GM21717 (cell line): ENCODE measurements at regions not wholly inside any gene's neighbourhood (a gene's known extent, or its start where the extent isn't known, plus 50 kb on each side); places are given as distances from the start of the nearest gene placed in this dataset.
"Not testable (repeated sequence)": the region's sequence is repeated elsewhere in the genome, so short reads cannot be mapped to it uniquely, and the experiment has no call there.

ENCODE experiments used
- ATAC-seq: cut with Tn5 transposase; IDR thresholded peaks from one replicate; pipeline ENCODE4 v1.9.1; 2021; ENCODE audit warnings: mild to moderate bottlenecking, moderate library complexity; ENCODE audit not compliant: unreplicated experiment

DNA sequence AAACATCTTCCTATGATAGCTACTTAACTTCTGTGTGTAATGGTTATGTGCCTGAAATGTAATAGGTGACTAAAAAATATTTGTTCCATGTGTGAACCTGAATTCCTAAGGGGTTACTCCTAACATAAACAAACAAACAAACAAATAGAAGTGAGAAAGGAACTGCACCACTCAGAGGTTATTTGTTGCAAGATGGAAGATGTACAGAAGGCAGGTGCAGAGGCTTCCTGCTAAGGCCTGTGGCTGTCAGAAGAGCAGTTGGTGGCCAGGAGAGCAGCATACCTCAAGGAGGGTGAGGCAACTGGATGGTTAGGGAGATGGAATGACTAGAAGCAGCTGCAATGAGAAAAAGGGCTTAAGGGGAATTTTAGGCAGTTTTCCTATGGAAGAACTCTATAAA, 940.6 kb downstream of the TTLL7 start:
- no peak for ATAC-seq

DNA sequence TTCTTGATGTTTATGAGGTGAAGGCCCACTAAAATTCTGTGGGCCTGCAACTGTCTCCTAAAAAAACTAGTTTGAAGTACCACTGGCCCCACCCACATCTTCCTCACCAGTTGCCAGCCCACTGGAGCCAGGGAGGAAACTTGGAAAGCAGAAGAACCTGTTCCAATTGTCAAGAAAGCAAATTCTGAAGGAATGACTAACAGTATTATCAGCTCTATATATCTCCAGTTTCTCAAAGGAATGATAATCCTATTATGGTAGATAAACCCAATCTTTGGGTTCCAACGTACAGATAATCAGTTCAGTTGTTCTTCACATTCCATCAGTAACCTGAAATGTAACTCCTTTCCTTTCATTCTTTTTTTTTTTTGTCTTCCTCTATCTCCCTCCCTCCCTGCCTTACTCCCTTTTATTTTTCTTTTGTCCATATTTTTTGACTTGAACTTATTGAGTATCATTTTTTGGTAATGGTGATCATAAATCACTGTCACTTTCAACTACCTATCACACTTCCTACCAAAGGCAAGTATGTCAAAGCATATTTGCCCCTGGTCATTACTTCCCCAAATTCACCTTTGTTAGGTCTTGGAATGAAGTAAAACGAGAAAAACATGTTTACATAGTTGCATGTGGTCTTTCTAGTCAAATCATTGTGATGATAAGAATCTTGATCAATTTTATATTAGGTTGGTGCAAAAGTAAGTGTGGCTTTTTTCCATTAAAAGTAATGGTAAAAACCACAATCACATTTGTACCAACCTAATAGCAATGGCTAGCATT, 943.4 kb downstream of the TTLL7 start:
- no peak for ATAC-seq

DNA sequence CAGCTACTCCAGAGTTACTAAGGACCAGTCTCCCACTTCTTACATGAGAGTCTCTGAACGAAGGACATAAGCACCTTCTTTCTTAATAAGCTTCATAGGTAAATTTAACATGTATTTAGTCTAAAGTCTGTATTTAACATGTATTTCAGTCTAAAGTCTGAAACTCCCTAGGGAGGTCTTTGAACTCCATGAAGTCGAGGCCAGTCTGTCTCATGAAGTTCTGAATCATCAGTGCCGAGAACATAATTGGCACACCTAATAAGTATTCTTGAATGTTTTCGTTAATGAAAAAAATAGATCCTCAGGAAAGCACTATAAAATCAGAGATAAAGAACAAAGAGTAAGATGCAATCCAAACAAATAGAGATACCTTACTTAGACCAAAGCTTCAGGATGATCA, 945.5 kb downstream of the TTLL7 start:
- no peak for ATAC-seq

DNA sequence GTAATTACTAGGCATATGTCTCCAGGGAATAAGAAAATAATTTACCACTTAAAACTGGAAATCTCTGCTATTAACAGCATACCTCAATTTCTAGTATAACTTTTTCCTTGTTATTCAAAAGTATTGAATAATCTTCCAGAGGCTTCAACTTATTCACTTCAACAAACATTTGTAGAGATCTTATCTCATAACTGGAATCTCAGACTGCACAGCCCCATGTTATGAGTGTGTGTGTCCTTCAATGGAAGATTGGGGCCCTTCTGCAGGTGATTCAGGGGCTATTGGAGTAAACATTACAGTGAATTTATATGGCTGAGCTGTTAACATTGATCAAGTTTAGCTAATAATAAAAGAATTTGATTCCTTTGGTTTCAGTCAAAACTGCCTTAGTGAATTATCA, 946.1 kb downstream of the TTLL7 start:
- no peak for ATAC-seq

DNA sequence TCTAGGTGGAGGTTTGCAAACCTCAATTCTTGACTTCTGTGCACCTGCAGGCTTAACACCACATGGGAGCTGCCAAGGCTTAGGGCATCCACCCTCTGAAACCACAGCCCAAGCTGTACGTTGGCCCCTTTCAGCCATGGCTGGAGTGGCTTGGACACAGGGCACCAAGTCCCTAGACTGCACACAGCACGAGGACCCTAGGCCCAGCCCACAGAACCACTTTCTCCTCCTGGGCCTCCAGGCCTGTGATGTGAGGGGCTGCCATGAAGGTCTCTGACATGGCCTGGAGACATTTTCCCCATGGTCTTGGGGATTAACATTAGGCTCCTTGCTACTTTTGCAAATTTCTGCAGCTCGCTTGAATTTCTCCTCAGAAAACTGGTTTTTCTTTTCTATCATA, 947.9 kb downstream of the TTLL7 start:
- not testable (repeated sequence) for ATAC-seq

DNA sequence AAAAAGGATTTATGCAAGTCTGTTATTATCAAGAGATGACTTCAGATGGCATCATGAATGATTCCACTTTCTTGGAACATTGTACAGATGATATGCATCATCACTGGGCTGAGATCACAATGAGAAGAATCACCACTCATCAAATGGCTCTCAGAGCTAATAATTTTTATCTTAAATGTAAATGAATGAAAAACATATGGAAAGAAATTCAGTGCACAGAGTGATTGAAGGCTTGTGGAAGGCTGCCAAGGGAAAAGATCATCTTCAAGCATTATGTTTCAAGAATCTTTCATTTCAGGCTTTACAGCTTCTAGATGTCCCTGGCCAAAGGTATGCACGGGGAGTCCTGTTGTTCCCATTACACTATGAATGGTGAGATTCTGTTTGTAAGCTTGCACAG, 955.7 kb downstream of the TTLL7 start:
- no peak for ATAC-seq

DNA sequence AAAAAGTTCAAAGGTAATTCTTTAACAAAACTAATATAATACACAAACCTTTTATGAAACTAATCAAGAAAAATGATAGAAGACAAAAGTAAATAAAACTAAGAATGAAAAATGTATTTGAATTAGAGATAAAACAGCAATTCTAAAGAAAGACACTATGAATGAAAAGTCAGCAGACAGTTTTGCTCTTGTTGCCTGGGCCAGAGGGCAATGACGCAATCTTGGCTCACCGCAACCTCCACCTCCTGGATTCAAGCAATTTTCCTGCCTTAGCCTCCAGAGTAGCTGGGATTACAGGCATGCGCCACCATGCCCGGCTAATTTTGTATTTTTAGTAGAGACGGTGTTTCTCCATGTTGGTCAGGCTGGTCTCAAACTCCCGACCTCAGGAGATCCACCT, 959.8 kb downstream of the TTLL7 start:
- not testable (repeated sequence) for ATAC-seq

DNA sequence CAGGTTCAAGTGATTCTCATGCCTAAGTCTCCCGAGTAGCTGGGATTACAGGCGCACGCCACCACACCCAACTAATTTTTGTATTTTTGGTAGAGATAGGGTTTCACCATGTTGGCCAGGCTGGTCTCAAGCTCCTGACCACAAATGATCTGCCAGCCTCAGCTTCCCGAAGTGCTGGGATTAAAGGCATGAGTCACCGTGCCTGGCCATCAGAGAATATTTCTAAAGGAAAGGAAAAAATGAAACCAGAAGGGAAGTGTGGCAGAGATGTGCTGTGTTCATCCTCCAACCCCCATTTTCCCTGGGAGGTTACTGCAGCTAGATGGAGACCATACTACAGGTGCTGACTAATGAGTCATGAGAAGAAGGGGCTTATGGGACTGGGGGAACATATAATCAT, 964.1 kb downstream of the TTLL7 start:
- no peak for ATAC-seq

DNA sequence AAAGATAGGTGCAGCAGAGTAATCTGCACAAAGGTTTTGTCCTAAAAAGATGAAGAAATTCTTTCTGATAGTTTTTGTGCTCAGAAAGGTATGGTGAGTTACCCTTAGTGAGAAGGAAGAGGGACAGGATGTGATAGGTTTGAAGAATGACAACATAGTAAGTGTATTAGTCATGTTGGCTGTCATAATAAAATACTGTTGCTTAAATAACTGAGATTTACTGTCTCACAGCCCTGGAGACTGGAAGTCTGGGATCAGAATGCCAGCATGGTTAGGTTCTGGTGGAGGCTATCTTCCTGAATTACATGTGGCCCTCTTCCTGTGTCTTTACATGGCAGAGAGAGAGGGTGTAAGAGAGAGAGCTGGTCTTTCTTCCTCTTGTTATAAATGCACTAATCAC, 965.2 kb downstream of the TTLL7 start:
- ATAC-seq: no peak

DNA sequence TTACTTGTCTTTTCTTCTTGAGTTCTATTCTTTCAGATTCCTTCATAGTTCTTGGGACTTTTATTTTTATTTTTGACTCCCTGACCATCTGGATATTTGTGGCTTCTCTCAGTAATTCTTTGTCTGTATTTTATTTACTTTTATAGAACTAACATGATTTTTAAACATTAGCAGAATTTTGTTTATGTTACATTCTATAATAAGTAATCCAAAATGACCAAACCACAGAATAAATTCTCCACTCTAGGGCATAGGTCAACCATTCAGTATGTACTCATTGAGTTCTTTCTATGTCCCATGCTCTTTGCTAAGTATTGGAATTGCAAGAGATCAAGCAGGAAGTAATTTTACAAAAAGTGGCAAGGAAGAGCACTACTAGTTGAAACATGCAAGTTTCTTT, 969.0 kb downstream of the TTLL7 start:
- ATAC-seq: no peak

DNA sequence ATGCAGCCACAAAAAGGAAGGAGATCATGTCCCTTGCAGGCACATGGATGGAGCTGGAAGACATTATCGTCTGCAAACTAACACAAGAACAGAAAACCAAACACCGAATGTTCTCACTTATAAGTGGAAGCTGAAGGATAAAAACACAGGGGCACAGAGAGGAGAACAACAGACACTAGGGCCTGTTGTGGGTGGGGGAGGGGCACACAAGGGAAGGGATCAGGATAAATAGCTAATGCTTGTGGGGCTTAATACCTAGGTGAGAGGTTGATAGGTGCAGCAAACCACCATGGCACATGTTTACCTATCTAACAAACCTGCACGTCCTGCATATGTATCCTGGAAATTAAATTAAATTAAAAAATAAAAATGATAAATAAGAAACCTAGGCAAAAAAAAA, 969.9 kb downstream of the TTLL7 start:
- ATAC-seq: no peak

DNA sequence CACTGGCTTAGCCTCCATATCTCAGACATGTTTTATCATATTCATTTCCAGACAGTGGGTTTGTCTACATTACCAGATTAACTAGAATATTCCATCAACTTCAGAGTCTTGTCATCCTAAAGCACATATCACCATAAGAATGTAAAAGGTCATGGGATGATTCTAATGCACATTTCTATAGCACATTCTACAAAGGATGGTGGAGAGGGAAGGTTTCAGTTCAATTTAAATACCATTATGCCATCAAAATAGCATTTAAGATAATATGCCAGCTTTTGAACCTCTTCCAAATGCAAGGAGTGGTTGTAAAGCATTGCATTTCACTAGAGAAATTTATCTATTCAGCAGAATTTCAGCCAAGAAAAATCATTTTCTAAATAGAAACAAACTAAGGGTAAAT, 970.5 kb downstream of the TTLL7 start:
- ATAC-seq: no peak

DNA sequence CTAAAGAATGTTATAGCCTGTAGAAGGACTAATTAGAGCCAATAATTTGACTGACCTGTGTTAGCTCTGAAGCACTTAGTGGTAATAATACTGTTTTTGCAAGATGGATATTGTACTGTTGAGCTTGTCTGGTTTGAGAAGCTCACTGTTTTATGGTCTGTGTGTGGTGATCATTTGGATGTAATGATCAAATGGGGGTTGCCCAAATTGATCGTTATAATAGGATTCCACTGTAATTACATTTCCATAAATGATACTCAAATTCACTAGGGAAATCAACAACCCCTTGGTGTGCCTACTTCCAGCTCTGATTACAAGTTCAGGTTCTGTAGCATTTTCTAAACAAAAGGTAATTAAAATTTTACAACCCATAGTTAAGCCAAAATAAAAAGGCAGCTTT, 971.4 kb downstream of the TTLL7 start:
- no peak for ATAC-seq

DNA sequence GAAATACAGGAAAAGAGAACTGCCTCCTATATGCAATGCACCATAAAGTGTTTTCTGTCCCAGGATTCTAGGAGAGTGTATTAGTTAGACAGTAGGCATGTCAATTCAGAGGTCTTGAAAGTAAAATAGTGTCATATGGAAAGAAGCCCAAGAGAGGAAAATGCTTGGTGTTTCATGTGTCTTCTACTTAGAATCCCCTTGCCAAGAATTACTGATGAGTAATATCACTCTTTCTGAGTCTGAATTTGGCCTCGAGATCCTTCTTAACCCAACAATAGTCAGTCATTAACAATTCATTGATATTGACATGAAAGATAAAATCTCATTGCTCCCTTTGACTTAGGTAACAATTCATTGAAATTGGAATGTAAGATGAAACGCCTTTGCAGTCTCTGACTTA, 972.2 kb downstream of the TTLL7 start:
- no peak for ATAC-seq

DNA sequence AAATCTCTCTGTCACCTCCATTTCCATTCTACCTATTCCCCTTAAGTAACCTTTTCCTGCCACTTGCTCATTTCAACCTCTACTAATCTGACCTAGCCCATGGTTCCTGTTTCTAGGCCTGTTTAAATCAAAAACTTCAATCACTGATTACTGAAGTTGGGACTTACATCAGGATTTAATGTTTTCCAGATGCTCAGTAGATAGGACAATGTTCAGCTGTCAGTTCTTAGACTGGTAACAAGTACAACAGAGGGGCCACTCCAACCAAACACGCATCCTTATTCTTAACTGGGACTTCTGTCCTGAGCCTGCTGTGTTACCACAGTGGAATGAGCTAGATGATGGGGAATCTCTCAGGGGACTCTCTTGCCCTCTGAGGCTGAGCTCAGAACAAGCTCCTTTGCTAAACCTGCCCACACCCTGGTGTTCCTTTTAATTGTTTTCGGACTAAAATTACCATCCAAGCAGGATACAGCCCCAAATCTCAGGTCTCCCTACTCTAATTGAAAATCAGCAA, 974.6 kb downstream of the TTLL7 start:
- ATAC-seq: no peak

DNA sequence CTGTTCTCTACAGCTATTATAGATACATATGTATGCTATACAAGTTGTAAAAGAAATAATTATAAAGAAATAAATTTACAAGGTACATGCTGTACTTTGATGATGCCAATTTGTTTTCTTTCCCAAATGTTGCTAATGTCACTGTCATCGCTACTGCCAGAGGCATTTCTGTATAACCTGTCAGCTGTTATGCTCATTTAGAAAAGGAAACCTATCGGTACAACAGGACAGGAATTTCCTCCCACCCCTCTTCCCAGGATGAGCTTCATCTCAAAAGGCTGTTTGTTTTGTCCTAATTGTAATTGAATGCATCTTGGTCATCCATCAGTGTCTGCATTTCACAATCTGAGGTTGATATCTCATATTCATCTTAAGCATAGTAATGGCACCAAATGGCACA, 975.7 kb downstream of the TTLL7 start:
- ATAC-seq: no peak

DNA sequence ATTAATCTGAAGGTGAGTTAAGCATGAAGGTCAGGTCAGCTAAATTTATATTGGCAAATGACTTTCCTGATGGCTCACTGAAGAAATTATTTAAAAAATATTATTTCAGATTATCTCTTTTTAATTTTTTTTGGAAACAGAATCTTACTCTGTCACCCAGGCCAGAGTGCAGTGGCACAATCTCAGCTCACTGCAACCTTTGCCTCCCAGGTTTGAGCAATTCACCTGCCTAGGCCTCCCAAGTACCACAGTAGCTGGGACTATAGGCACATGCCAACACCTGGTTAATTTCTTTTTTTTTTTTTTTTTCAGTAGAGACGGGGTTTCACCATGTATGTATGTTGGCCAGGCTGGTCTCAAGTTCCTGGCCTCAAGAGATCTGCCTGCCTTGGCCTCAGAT, 976.7 kb downstream of the TTLL7 start:
- no peak for ATAC-seq

DNA sequence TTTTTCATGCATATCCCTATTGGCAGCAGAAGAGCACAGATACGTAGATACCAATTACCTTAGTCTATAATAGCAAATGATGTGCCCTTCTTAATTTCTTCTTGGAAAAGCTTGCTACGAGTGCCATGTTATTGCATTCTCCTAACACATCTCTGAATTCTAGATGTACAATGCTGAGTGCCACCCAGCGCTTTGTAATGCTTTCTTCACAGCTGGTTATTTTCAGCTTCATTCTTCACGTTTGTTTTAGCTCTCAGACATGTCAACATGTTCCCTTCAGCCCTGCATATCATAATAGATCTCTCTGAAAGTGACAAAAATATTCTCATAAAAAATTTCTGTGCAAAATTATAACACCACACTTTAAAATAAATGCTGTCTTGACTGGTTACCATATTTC, 981.2 kb downstream of the TTLL7 start:
- no peak for ATAC-seq

DNA sequence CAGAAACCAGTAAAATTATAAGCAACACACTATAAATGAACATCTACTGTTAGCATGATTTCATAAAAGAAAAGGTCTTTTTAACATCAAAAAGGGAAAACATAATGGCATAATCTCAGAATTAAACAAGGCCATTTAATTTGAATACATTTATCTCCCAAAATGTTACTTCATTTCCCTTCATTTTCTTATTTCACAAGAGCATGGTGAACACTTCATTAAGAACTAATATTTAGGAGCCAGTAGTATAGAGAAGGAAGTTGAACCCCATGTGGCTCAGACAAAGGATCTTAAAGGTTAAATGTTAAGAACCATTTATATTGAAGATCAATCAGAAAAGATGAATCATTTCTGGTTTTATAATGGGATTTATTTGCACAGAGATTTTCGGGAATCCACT, 981.7 kb downstream of the TTLL7 start:
- ATAC-seq: no peak

DNA sequence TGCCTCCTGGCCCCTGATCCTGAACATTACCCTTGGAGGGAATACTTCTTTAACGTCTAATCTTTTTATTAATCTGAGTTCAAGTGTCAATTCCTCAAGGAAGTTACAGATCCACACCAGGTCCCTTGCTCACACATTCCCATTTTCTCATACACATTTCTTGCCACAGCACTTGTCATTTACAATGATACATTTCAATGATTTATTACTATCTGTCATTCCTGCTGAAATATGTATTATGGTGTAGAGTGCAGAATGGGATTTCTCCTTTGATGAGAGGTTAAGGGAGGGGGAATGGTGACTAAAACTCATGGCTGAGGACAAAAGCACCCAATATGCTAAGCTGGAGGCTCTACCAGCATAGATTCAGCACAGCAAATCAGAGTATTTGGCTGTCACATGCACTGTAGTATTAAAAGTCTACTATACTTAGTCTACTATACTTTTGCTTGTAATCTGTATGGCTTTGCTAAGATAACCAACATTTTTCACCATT, 982.5 kb downstream of the TTLL7 start:
- ATAC-seq: no peak

DNA sequence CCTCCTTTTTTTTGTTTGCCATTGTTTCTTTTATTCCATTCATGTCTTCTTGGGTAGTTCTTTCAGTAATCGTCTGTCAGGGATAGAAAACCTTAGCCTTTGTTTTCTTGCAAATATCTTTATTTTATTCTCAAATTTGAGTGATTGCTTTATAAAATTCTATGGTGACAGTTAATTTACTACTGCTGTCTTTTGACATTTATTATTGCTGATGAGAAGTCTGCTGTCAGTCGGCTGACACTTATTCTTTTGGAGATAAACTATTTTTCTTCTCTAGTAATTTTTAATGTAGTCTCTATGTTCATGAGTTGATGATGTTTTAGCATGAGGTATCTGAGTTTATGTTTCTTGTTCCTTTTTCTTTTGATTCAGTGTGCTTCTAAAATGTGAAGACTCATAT, 983.8 kb downstream of the TTLL7 start:
- no peak for ATAC-seq

DNA sequence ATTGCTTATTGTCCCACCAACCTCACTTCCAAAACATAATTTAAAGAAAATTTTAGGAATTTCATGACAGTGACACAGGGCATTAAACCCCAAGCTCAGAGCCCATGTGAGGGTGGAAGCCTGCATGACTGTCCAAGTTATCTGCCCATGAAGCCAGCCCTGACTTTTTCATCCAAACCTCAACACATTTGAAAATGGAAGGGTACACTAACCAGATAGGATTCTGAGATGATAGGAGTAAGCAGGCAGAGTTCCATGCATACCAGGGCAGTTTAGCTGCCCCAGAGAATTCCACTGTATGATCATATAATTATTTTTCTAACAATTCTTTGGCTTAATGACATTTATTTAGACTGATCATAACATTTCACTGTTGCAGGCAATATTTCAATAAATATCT, 986.0 kb downstream of the TTLL7 start:
- no peak for ATAC-seq

DNA sequence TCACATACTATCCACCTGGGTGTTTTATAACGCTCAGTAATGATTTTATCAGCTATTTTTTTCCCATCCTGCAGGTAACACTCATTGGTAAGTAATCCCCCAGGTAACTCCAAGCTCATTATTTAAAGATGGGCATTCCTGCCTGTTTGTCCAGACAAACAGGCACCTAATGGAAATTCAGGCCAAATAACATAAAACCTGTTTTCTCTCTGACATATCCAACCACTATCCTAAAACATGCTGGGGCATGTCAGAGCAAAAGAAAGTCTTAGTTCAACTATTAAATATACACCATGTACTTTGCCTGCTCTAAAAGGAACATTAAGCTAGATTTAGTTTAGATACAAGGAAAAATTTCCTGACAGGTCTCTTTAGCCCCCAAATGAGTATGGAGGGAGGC, 987.7 kb downstream of the TTLL7 start:
- ATAC-seq: no peak
